ENCODE measurements at regions not wholly inside any gene's neighbourhood (a gene's known extent, or its start where the extent isn't known, plus 50 kb on each side); places are given as distances from the start of the nearest gene placed in this dataset.

DNA sequence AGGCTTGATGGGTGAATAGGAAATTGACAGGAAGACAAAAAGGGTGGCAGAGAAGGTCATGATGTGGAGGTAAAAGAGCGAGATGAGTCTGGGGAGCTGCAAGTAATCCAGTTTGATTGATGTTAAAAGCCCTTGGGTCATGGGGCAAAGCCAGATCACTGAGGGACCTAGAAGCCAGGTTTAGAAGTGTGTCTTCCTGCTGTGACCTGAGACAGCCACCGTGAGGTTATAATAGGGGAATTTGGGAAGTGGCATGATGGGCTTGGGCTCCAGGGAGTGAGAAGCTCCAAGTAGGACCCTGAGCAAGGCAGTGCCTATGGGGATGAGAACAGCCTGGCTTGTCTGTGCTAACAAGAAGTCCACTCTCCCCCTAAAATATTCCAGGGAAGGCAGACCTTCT, 298.5 kb downstream of the RPLP1 start:
- H3K4me2 ChIP-seq (ENCODE audit: low read length), result no peak overlapping the region
- intact Hi-C loops (cut with micrococcal nuclease; ENCODE audit: unreplicated experiment), result no loop called here
- no peaks in the 10 kb centered on the region for H3K9me2 ChIP-seq (ENCODE audit: insufficient read depth, low read length)
- no peak for DNase-seq (ENCODE audit: low spot score)
- no peaks in the 10 kb centered on the region; the same call in 1 of the 2 replicates for H3K36me3 ChIP-seq (ENCODE audit: insufficient read depth, low read length)
- ChIA-PET CTCF (ENCODE audit: unreplicated experiment) (no interaction called here), POLR2A (no interaction called here)
- H3K27ac ChIP-seq (ENCODE audit: low read depth, low read length, poor library complexity, severe bottlenecking), result no peak overlapping the region
- no peaks in the 10 kb centered on the region for H4K20me1 ChIP-seq (ENCODE audit: insufficient read depth, low read length)
- TF ChIP-seq EZH2phosphoT487 (IDR thresholded peaks at IDR 0.05; ENCODE audit: borderline replicate concordance, low read depth, low read length), result no peak
- TF ChIP-seq, protein P1, sequence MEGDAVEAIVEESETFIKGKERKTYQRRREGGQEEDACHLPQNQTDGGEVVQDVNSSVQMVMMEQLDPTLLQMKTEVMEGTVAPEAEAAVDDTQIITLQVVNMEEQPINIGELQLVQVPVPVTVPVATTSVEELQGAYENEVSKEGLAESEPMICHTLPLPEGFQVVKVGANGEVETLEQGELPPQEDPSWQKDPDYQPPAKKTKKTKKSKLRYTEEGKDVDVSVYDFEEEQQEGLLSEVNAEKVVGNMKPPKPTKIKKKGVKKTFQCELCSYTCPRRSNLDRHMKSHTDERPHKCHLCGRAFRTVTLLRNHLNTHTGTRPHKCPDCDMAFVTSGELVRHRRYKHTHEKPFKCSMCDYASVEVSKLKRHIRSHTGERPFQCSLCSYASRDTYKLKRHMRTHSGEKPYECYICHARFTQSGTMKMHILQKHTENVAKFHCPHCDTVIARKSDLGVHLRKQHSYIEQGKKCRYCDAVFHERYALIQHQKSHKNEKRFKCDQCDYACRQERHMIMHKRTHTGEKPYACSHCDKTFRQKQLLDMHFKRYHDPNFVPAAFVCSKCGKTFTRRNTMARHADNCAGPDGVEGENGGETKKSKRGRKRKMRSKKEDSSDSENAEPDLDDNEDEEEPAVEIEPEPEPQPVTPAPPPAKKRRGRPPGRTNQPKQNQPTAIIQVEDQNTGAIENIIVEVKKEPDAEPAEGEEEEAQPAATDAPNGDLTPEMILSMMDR (conservative IDR thresholded peaks at IDR 0.05; ENCODE audit: low read length), result no peak
- H3K79me2 ChIP-seq (ENCODE audit: insufficient read depth, low read depth, low read length), result no peaks in the 10 kb centered on the region
- BruUV-seq (replicated peaks), result no TSS peak
- peaks cover 22% of the 10 kb centered on the region for H3K4me1 ChIP-seq (ENCODE audit: insufficient read depth, low read length, poor library complexity, severe bottlenecking)
- H3K9me3 ChIP-seq (ENCODE audit: low read length), result peaks cover 30% of the 10 kb centered on the region
- H2AFZ ChIP-seq (ENCODE audit: low read length), result no peak overlapping the region
- no peak overlapping the region for H3K4me3 ChIP-seq (ENCODE audit: low read depth, low read length, poor library complexity, severe bottlenecking)

DNA sequence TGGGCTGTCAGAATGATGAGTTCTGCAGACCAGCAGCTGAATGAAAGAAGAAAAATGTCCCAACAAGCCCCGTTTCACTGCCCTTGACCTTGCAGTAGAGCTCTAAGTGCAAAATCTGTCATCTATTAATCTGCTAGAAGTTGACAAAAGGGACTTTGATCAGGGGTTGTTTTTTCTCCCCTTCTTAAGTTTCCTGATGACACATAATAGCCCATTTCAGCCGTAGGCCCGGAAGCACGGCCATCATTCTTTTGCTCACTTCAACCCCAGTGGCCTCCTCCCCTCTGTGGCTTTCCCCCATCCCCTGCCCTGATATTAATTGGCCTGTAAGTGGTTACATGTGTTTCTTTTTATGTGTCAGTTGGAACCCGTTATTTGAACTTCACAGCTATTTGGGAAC, 298.9 kb downstream of the RPLP1 start:
- POLR2A ChIA-PET, result no interaction called here
- intact Hi-C loops (cut with micrococcal nuclease; ENCODE audit: unreplicated experiment), result no loop called here
- Histone ChIP-seq H2AFZ (ENCODE audit: low read length) (no peak overlapping the region), H3K36me3 (ENCODE audit: insufficient read depth, low read length) (no peaks in the 10 kb centered on the region; the same call in 1 of the 2 replicates), H3K79me2 (ENCODE audit: insufficient read depth, low read depth, low read length) (no peaks in the 10 kb centered on the region), H3K9me2 (ENCODE audit: insufficient read depth, low read length) (no peaks in the 10 kb centered on the region), H3K9me3 (ENCODE audit: low read length) (peaks cover 30% of the 10 kb centered on the region), H3K4me1 (ENCODE audit: insufficient read depth, low read length, poor library complexity, severe bottlenecking) (peaks cover 26% of the 10 kb centered on the region), H3K4me2 (ENCODE audit: low read length) (no peak overlapping the region), H3K4me3 (ENCODE audit: low read depth, low read length, poor library complexity, severe bottlenecking) (no peak overlapping the region), H4K20me1 (ENCODE audit: insufficient read depth, low read length) (no peaks in the 10 kb centered on the region), H3K27ac (ENCODE audit: low read depth, low read length, poor library complexity, severe bottlenecking) (no peak overlapping the region)
- no peak for DNase-seq (ENCODE audit: low spot score)
- TF ChIP-seq, protein P1 (conservative IDR thresholded peaks at IDR 0.05; ENCODE audit: low read length), result no peak
- TF ChIP-seq EZH2phosphoT487 (IDR thresholded peaks at IDR 0.05; ENCODE audit: borderline replicate concordance, low read depth, low read length), result no peak
- CTCF ChIA-PET (ENCODE audit: unreplicated experiment), result no interaction called here
- BruUV-seq (replicated peaks), result no TSS peak

DNA sequence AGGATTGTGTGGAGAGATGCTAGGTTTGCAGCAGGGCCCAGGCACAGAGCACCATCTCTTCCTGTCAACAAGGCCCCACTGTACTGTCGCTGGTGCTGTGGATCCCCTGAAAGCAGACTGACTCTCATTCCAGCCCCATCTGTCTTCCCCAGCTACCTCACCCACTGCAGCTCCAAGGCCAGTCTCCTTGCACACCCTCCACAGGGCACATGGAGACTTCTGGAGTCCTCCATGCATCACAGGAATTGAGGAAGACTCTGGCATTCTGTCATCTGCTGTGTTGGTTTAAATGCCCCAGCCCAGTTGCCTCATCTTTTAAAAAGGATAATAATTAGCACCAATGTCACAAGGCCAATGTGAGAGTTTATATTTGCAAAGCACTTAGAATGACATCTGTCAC, 301.2 kb downstream of the RPLP1 start:
- no TSS peak for BruUV-seq (replicated peaks)
- POLR2A ChIA-PET, result interaction anchor here (1.2 kb wide), 1 partner anchor 58 kb away, joined by 3 read pairs; no protein-coding TSS in a partner anchor

More for the DNA sequence above, 301.2 kb downstream of the RPLP1 start:
- intact Hi-C loops (cut with micrococcal nuclease; ENCODE audit: unreplicated experiment), result loop anchor here (2.0 kb wide), 1 partner anchor 227 kb away; no protein-coding TSS in a partner anchor
- no peaks in the 10 kb centered on the region for H3K79me2 ChIP-seq (ENCODE audit: insufficient read depth, low read depth, low read length)
- H3K36me3 ChIP-seq (ENCODE audit: insufficient read depth, low read length), result no peaks in the 10 kb centered on the region; the same call in 1 of the 2 replicates
- H3K4me1 ChIP-seq (ENCODE audit: insufficient read depth, low read length, poor library complexity, severe bottlenecking), result peaks cover 40% of the 10 kb centered on the region
- no peak overlapping the region for H3K27ac ChIP-seq (ENCODE audit: low read depth, low read length, poor library complexity, severe bottlenecking)
- peaks cover 30% of the 10 kb centered on the region for H3K9me3 ChIP-seq (ENCODE audit: low read length)
- DNase-seq (ENCODE audit: low spot score), result no peak
- CTCF ChIA-PET (ENCODE audit: unreplicated experiment), result no interaction called here
- H3K4me2 ChIP-seq (ENCODE audit: low read length), result no peak overlapping the region
- H3K4me3 ChIP-seq (ENCODE audit: low read depth, low read length, poor library complexity, severe bottlenecking), result no peak overlapping the region
- TF ChIP-seq, protein P1 (conservative IDR thresholded peaks at IDR 0.05; ENCODE audit: low read length), result no peak
- TF ChIP-seq EZH2phosphoT487 (IDR thresholded peaks at IDR 0.05; ENCODE audit: borderline replicate concordance, low read depth, low read length), result no peak
- H3K9me2 ChIP-seq (ENCODE audit: insufficient read depth, low read length), result no peaks in the 10 kb centered on the region
- H4K20me1 ChIP-seq (ENCODE audit: insufficient read depth, low read length), result no peaks in the 10 kb centered on the region
- no peak overlapping the region for H2AFZ ChIP-seq (ENCODE audit: low read length)
